Cardiac muscle cell (in vitro differentiated cells and primary cell): ENCODE measurements at regions not wholly inside any gene's neighbourhood (a gene's known extent, or its start where the extent isn't known, plus 50 kb on each side); places are given as distances from the start of the nearest gene placed in this dataset.

Experiments
- DNase-seq, 2 donors: peaks; one replicate each; pipeline versions ENCODE4 v3.0.0 to v3.0.0-alpha.2; 2010 to 2017; ENCODE audit warnings: low read depth in 1 of 2, low spot score in 1 of 2
- H3K27ac ChIP-seq: fragments of 200-600 bp; sonication (generic); 2 replicates; pipeline ENCODE4 v1.5.1; 2016
- H3K27me3 ChIP-seq: fragments of 200-600 bp; sonication (generic); 2 replicates; pipeline ENCODE4 v1.6.0; 2016; ENCODE audit warnings: control low read depth
- H3K36me3 ChIP-seq: fragments of 200-600 bp; sonication (generic); 2 replicates; pipeline ENCODE4 v1.5.1; 2016; ENCODE audit warnings: control low read depth
- H3K4me1 ChIP-seq: fragments of 200-600 bp; sonication (generic); 2 replicates; pipeline ENCODE4 v1.8.1; 2017; ENCODE audit warnings: low read depth, mild to moderate bottlenecking, mixed run types
- H3K4me3 ChIP-seq: fragments of 200-600 bp; sonication (generic); 2 replicates; pipeline ENCODE4 v1.5.1; 2016; ENCODE audit warnings: mild to moderate bottlenecking
- H3K9me3 ChIP-seq: fragments of 200-600 bp; sonication (generic); 2 replicates; pipeline ENCODE4 v1.5.1; 2017; ENCODE audit warnings: low read depth, mild to moderate bottlenecking, control low read depth
- TF ChIP-seq, protein P1 (sequence below): IDR thresholded peaks from 2 replicates; pipeline ENCODE4 v1.5.1; 2012; ENCODE audit warnings: low read depth, mild to moderate bottlenecking, low read length

DNA sequence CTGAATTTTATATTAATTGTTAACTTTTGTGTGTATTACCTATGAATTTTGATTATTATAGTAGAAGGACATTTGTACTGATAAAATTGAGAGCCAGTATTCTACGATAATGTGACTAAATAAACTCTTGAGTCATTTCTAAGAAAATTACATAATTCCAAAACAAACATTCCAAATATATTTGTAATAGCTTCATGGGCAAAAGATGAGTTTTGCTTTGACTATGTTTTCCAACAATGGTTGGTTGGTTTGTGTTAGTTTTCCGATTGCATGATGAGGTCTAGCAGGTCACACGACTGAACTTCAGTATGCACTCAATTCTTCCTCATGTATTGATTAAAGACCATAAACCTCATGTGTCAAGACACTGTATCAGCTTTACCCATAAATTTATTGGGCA lies 71.7 kb upstream of the WDR75 start:
- Histone ChIP-seq H3K36me3 (no peaks in the 10 kb centered on the region), H3K27me3 (no peaks in the 10 kb centered on the region), H3K4me3 (no peak overlapping the region), H3K27ac (no peak overlapping the region), H3K4me1 (no peaks in the 10 kb centered on the region), H3K9me3 (no peaks in the 10 kb centered on the region)
- TF ChIP-seq, protein P1, sequence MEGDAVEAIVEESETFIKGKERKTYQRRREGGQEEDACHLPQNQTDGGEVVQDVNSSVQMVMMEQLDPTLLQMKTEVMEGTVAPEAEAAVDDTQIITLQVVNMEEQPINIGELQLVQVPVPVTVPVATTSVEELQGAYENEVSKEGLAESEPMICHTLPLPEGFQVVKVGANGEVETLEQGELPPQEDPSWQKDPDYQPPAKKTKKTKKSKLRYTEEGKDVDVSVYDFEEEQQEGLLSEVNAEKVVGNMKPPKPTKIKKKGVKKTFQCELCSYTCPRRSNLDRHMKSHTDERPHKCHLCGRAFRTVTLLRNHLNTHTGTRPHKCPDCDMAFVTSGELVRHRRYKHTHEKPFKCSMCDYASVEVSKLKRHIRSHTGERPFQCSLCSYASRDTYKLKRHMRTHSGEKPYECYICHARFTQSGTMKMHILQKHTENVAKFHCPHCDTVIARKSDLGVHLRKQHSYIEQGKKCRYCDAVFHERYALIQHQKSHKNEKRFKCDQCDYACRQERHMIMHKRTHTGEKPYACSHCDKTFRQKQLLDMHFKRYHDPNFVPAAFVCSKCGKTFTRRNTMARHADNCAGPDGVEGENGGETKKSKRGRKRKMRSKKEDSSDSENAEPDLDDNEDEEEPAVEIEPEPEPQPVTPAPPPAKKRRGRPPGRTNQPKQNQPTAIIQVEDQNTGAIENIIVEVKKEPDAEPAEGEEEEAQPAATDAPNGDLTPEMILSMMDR: no peak
- peak in 1 of 2 donors; percentile 51 for DNase-seq

DNA sequence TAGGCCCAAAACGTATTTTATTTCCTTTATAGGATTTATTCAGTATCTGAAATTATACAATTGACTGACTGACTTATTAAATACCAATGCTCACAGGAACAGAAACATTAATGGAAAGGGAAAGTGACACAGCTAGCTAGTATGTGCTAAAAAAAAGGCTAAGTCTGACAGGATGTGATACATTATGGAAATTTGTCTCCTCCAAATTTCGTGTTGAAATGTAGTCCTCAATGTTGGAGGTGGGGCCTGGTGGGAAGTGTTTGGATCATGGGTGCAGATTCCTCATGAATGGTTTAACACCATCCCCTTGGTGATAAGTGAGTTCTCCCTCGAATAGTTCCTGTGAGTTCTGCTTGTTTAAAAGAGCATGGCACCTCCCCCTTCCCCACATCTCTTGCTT lies 70.6 kb upstream of the WDR75 start:
- H3K9me3 ChIP-seq: no peaks in the 10 kb centered on the region
- H3K4me1 ChIP-seq: no peaks in the 10 kb centered on the region
- H3K36me3 ChIP-seq: no peaks in the 10 kb centered on the region
- TF ChIP-seq, protein P1: no peak
- H3K4me3 ChIP-seq: no peak overlapping the region
- no peak overlapping the region for H3K27ac ChIP-seq
- H3K27me3 ChIP-seq: no peaks in the 10 kb centered on the region
- peak in 1 of 2 donors; percentile 67 for DNase-seq

DNA sequence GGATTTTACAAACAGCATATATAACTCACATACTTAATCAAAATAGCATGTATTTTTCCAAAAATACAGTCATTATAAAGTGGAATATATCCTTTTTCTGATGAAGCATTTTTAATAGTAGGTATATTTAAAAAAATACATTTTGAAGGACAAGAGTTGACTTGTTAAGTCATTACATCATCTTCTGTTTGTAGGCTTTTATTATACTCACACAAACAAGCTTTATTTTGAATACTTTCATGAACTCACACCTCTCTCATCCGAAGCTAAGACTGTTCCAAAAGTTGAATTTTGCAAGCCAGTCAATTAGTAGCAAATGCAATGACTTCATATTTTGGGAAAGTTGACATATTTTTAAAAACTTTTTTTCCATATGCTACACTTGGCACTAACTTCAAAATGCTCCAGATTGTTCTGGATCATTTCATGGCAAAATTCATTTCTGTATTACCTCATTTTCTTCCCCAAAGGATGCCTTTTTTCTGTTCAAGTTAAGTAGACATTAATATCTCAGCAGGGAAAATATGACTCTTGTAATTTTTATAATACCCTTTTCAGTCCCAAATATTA lies 68.5 kb upstream of the WDR75 start:
- H3K36me3 ChIP-seq: no peaks in the 10 kb centered on the region
- H3K9me3 ChIP-seq: no peaks in the 10 kb centered on the region
- H3K27me3 ChIP-seq: no peaks in the 10 kb centered on the region
- no peaks in the 10 kb centered on the region for H3K4me1 ChIP-seq
- no peak overlapping the region for H3K4me3 ChIP-seq
- no peak for DNase-seq
- no peak overlapping the region for H3K27ac ChIP-seq
- TF ChIP-seq, protein P1: no peak

DNA sequence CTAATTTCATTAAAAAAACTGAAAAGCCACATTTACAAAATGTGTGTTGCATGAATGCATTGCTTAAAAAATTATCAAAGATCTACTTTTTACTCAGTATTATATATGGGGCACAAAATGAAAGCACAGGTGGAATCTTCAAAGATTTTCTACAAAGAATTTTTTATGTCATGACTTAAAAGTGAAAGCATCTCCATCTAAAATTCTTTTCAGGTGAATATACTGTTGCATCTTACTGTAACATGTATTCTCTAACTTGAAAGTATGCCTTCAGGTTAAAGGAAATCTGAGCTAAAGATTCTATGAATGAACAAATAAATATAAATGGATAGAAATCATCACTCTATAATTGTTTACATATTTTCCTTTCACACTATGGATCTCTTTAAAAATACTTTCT lies 66.8 kb upstream of the WDR75 start:
- no peak for DNase-seq
- no peaks in the 10 kb centered on the region for H3K9me3 ChIP-seq
- H3K27ac ChIP-seq: no peak overlapping the region
- no peaks in the 10 kb centered on the region for H3K27me3 ChIP-seq
- no peaks in the 10 kb centered on the region for H3K36me3 ChIP-seq
- H3K4me3 ChIP-seq: no peak overlapping the region
- peaks cover 6% of the 10 kb centered on the region for H3K4me1 ChIP-seq
- TF ChIP-seq, protein P1: no peak

DNA sequence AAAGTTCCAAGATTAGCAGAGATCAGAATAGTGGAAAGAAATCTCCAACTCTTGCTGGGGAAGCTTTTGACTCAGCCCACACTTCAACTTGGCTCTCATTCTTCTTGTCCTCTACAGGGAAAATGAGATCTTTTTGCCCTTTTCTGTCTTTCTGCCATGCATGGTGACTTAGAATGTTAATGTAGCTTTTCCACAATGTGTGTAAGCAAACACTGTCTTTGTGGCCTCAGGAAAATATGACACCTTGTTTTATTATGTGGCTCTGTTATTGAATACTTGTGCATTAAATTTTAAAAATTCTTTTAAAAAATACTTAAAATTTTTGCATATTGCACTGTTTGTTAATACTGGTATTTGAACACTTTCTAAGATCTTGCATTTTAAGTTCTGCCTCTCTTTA lies 65.4 kb upstream of the WDR75 start:
- Histone ChIP-seq H3K27me3 (no peaks in the 10 kb centered on the region), H3K27ac (no peak overlapping the region), H3K4me3 (no peak overlapping the region), H3K9me3 (no peaks in the 10 kb centered on the region), H3K36me3 (no peaks in the 10 kb centered on the region), H3K4me1 (peaks cover 14% of the 10 kb centered on the region)
- TF ChIP-seq, protein P1: no peak
- no peak for DNase-seq

DNA sequence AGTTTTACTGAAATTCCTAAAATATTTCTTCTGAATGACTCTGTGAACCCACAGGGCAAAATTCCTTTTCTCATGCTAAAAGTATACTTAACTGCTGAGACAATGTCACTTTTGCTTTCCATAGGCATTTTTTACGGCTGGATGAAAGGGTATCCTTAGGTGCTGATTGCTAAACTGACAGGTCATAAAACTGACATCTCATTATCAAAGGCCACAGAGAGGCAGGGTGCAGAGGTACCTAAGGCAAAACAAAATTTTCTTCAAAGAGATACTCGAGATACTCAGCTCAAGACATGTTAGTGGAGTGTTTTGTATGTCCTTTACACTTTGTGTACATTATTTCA lies 62.0 kb upstream of the WDR75 start:
- no peaks in the 10 kb centered on the region for H3K36me3 ChIP-seq
- H3K9me3 ChIP-seq: no peaks in the 10 kb centered on the region
- DNase-seq: peak in 1 of 2 donors; percentile 52

More for the DNA sequence above, 62.0 kb upstream of the WDR75 start:
- TF ChIP-seq, protein P1: no peak
- H3K4me3 ChIP-seq: no peak overlapping the region
- peaks cover 14% of the 10 kb centered on the region for H3K4me1 ChIP-seq
- H3K27ac ChIP-seq: peak overlapping the region; percentile 68
- no peaks in the 10 kb centered on the region for H3K27me3 ChIP-seq
